DND-41 (cell line): ENCODE measurements at regions not wholly inside any gene's neighbourhood (a gene's known extent, or its start where the extent isn't known, plus 50 kb on each side); places are given as distances from the start of the nearest gene placed in this dataset.

ENCODE experiments used
- ATAC-seq: fragments of 200-7000 bp; cut with Tn5 transposase; 3 replicates; pipeline ENCODE4 v1.9.1; 2021; ENCODE audit warnings: low read depth; ENCODE audit not compliant: insufficient read depth
- DNase-seq: peaks from one replicate; pipeline ENCODE4 v3.0.0-alpha.2; 2020
- H2AFZ ChIP-seq: 2 replicates; pipeline ENCODE4 v1.6.0; 2012; ENCODE audit warnings: low read depth, low read length
- H3K27ac ChIP-seq: 2 replicates; pipeline ENCODE4 v1.5.1; 2012; ENCODE audit warnings: low read length, inconsistent platforms
- H3K27me3 ChIP-seq: fragments of 200-600 bp; sonication (generic); 2 replicates; pipeline ENCODE4 v1.6.0; 2012; ENCODE audit warnings: low read length, mild to moderate bottlenecking, inconsistent platforms; ENCODE audit not compliant: insufficient read depth, poor library complexity
- H3K36me3 ChIP-seq: 2 replicates; pipeline ENCODE4 v1.5.1; 2012; ENCODE audit warnings: low read length, inconsistent platforms; ENCODE audit not compliant: insufficient read depth
- H3K4me1 ChIP-seq: 2 replicates; pipeline ENCODE4 v1.5.1; 2012; ENCODE audit warnings: mild to moderate bottlenecking, low read length; ENCODE audit not compliant: insufficient read depth
- H3K4me2 ChIP-seq: 2 replicates; pipeline ENCODE4 v1.6.0; 2012; ENCODE audit warnings: mild to moderate bottlenecking, moderate library complexity, low read length, inconsistent platforms; ENCODE audit not compliant: insufficient read depth
- H3K4me3 ChIP-seq, 2 experiments: fragments of 200-600 bp in 1 of 2; shearing (Covaris generic) in 1 of 2; 2 replicates each; pipeline ENCODE4 v1.5.1; 2012 to 2016; ENCODE audit warnings: inconsistent platforms in 2 of 2, low read length in 2 of 2, mild to moderate bottlenecking in 2 of 2, low read depth in 1 of 2, moderate library complexity in 1 of 2
- H3K79me2 ChIP-seq: 2 replicates; pipeline ENCODE4 v1.6.0; 2012; ENCODE audit warnings: low read length, inconsistent platforms; ENCODE audit not compliant: insufficient read depth
- H3K9ac ChIP-seq: 2 replicates; pipeline ENCODE4 v1.6.0; 2012; ENCODE audit warnings: low read depth, mild to moderate bottlenecking, inconsistent platforms, low read length, moderate library complexity
- H3K9me3 ChIP-seq: 2 replicates; pipeline ENCODE4 v1.5.1; 2012; ENCODE audit warnings: low read length, moderate library complexity, mild to moderate bottlenecking, inconsistent platforms; ENCODE audit not compliant: insufficient read depth, severe bottlenecking
- H4K20me1 ChIP-seq: 2 replicates; pipeline ENCODE4 v1.6.0; 2012; ENCODE audit warnings: low read length; ENCODE audit not compliant: insufficient read depth
- EZH2 ChIP-seq: IDR thresholded peaks from 3 replicates; pipeline ENCODE4 v1.6.1; 2012; ENCODE audit warnings: borderline replicate concordance, low read depth, mild to moderate bottlenecking, moderate library complexity, low read length, inconsistent platforms; ENCODE audit not compliant: severe bottlenecking
- TF ChIP-seq, protein P1 (sequence below): IDR thresholded peaks from 2 replicates; pipeline ENCODE4 v1.5.1; 2012; ENCODE audit warnings: borderline replicate concordance, low read length, moderate library complexity, mild to moderate bottlenecking; ENCODE audit not compliant: poor library complexity, severe bottlenecking; ENCODE audit errors: extremely low read depth

DNA sequence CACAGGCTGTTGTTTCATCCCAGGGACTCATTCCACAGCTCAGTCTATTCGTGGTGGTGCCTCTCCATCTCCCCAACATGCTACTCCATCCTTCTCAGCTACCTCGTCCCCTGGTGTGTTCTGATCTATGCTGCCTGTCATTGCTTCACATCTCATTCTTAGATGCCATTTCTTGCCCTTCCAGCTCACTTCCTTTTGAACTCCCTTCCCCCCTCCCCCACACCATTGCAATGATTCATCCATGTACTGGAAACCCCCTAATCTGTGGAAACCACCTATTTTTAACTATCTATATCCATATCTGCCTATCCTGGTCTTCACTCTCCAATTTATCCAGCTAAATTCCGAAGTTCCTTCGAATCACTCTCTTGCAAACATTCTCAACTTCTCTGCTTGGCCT, 65.7 kb upstream of the PARD3B start:
- no peak for TF ChIP-seq EZH2
- TF ChIP-seq, protein P1, sequence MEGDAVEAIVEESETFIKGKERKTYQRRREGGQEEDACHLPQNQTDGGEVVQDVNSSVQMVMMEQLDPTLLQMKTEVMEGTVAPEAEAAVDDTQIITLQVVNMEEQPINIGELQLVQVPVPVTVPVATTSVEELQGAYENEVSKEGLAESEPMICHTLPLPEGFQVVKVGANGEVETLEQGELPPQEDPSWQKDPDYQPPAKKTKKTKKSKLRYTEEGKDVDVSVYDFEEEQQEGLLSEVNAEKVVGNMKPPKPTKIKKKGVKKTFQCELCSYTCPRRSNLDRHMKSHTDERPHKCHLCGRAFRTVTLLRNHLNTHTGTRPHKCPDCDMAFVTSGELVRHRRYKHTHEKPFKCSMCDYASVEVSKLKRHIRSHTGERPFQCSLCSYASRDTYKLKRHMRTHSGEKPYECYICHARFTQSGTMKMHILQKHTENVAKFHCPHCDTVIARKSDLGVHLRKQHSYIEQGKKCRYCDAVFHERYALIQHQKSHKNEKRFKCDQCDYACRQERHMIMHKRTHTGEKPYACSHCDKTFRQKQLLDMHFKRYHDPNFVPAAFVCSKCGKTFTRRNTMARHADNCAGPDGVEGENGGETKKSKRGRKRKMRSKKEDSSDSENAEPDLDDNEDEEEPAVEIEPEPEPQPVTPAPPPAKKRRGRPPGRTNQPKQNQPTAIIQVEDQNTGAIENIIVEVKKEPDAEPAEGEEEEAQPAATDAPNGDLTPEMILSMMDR: no peak
- Histone ChIP-seq H3K36me3 (no peaks in the 10 kb centered on the region), H2AFZ (no peak overlapping the region), H3K9ac (no peak overlapping the region), H3K4me3 (no peak overlapping the region), H3K4me1 (no peaks in the 10 kb centered on the region), H4K20me1 (no peaks in the 10 kb centered on the region), H3K4me2 (no peak overlapping the region), H3K9me3 (no peaks in the 10 kb centered on the region), H3K27ac (no peak overlapping the region), H3K79me2 (no peaks in the 10 kb centered on the region), H3K27me3 (peaks cover 16% of the 10 kb centered on the region)
- DNase-seq (no peak), ATAC-seq (no peak)

- no peak for TF ChIP-seq EZH2
- TF ChIP-seq, protein P1: no peak
- no peak overlapping the region for H3K4me3 ChIP-seq
- H3K4me2 ChIP-seq: no peak overlapping the region
- DNase-seq: no peak
- H3K79me2 ChIP-seq: no peaks in the 10 kb centered on the region
- H3K27ac ChIP-seq: no peak overlapping the region
- no peak for ATAC-seq
- H3K27me3 ChIP-seq: peaks cover 16% of the 10 kb centered on the region
- H3K9me3 ChIP-seq: no peaks in the 10 kb centered on the region
- no peaks in the 10 kb centered on the region for H3K36me3 ChIP-seq
- no peak overlapping the region for H2AFZ ChIP-seq
- no peaks in the 10 kb centered on the region for H3K4me1 ChIP-seq
- no peaks in the 10 kb centered on the region; the same call in 1 of the 2 replicates for H4K20me1 ChIP-seq
- no peak overlapping the region for H3K9ac ChIP-seq
Observed at GRCh38 chr2:204480676-204481075, 64.6 kb upstream of the PARD3B start.

GRCh38 chr2:204483608-204484081, 61.6 kb upstream of the PARD3B start:
- ATAC-seq (no peak), DNase-seq (no peak)
- no peak overlapping the region for H3K27ac ChIP-seq
- no peak overlapping the region for H3K4me3 ChIP-seq
- H3K27me3 ChIP-seq: peaks cover 12% of the 10 kb centered on the region
- H3K36me3 ChIP-seq: no peaks in the 10 kb centered on the region
- H4K20me1 ChIP-seq: no peaks in the 10 kb centered on the region; the same call in 1 of the 2 replicates
- no peak overlapping the region for H3K9ac ChIP-seq
- no peak overlapping the region for H3K4me2 ChIP-seq
- H3K79me2 ChIP-seq: no peaks in the 10 kb centered on the region
- H3K9me3 ChIP-seq: no peaks in the 10 kb centered on the region
- TF ChIP-seq, protein P1: no peak
- TF ChIP-seq EZH2: no peak
- no peak overlapping the region for H2AFZ ChIP-seq
- no peaks in the 10 kb centered on the region for H3K4me1 ChIP-seq

DNA sequence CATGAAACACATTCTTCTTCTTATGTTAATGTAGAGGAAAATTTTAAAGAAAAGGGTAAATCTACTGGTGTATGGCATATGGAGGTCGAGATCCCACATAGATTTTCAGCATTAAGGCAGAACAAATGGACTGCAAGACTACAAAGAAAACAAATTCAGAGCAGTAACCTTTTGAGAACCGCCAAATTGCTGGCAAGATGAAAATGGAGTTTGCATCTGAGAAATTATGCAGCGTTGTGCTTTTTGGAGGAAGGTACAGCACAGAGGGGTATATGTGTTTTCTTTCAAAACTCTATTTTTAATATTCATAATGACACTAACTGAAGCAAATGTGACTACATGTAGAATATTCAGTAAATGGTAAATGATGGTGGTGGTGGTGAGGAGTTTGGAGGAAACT, 59.0 kb upstream of the PARD3B start:
- no peak for TF ChIP-seq EZH2
- TF ChIP-seq, protein P1: no peak

More for the DNA sequence above, 59.0 kb upstream of the PARD3B start:
- H3K4me3 ChIP-seq: no peak overlapping the region
- no peak for ATAC-seq
- no peaks in the 10 kb centered on the region for H3K79me2 ChIP-seq
- H3K4me1 ChIP-seq: no peaks in the 10 kb centered on the region
- no peak for DNase-seq
- no peaks in the 10 kb centered on the region; the same call in 1 of the 2 replicates for H4K20me1 ChIP-seq
- H3K9me3 ChIP-seq: no peaks in the 10 kb centered on the region
- H3K27ac ChIP-seq: no peak overlapping the region
- H3K36me3 ChIP-seq: no peaks in the 10 kb centered on the region
- H3K4me2 ChIP-seq: no peak overlapping the region
- peaks cover 17% of the 10 kb centered on the region for H3K27me3 ChIP-seq
- H3K9ac ChIP-seq: no peak overlapping the region
- H2AFZ ChIP-seq: no peak overlapping the region
